ENCODE measurements at regions not wholly inside any gene's neighbourhood (a gene's known extent, or its start where the extent isn't known, plus 50 kb on each side); places are given as distances from the start of the nearest gene placed in this dataset.

DNA sequence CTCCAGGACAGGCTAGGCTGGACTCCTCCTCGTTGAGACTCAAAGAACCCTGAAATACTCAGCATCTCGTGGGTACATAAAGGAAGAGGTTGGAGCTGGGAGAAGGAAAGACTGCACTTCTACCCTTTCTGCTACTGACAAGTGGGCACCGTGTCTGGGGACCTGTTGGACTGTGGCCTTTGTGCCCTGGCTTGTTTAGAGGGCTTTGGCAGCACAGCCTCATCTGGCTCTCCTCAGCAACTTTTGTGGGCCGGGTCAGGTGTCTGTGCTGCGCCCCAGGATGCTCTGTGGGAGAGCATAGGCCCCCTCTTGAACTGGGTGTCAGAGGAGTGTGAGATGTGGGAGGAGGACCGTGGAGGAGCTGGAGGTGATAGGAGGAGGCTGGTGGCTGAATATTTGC lies 142.4 kb downstream of the FCRL5 start:
- no peak for TF ChIP-seq POLR2A (IDR thresholded peaks at IDR 0.05; ENCODE audit: low read depth, low read length)
- TF ChIP-seq, protein P1, sequence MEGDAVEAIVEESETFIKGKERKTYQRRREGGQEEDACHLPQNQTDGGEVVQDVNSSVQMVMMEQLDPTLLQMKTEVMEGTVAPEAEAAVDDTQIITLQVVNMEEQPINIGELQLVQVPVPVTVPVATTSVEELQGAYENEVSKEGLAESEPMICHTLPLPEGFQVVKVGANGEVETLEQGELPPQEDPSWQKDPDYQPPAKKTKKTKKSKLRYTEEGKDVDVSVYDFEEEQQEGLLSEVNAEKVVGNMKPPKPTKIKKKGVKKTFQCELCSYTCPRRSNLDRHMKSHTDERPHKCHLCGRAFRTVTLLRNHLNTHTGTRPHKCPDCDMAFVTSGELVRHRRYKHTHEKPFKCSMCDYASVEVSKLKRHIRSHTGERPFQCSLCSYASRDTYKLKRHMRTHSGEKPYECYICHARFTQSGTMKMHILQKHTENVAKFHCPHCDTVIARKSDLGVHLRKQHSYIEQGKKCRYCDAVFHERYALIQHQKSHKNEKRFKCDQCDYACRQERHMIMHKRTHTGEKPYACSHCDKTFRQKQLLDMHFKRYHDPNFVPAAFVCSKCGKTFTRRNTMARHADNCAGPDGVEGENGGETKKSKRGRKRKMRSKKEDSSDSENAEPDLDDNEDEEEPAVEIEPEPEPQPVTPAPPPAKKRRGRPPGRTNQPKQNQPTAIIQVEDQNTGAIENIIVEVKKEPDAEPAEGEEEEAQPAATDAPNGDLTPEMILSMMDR (IDR thresholded peaks at IDR 0.05; ENCODE audit: extremely low read depth in 1 of 2, insufficient read depth in 1 of 2, low read depth in 1 of 2, low read length in 2 of 2), result no peak
- no peak for TF ChIP-seq POLR2AphosphoS5 (IDR thresholded peaks at IDR 0.05; ENCODE audit: insufficient read depth, low read depth, low read length)
- no peak for TF ChIP-seq EZH2 (IDR thresholded peaks at IDR 0.05; ENCODE audit: borderline replicate concordance, low read depth, low read length, severe bottlenecking)
- TF ChIP-seq, protein P2, sequence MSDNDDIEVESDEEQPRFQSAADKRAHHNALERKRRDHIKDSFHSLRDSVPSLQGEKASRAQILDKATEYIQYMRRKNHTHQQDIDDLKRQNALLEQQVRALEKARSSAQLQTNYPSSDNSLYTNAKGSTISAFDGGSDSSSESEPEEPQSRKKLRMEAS (IDR thresholded peaks at IDR 0.05; ENCODE audit: insufficient read depth, insufficient read length), result no peak
- no peak for TF ChIP-seq MYC (IDR thresholded peaks at IDR 0.05; ENCODE audit: low read depth, low read length)
- TF ChIP-seq FOS (IDR thresholded peaks at IDR 0.05; ENCODE audit: borderline replicate concordance, insufficient read depth, low read length), result no peak
- TF ChIP-seq JUN (IDR thresholded peaks at IDR 0.05; ENCODE audit: borderline replicate concordance, insufficient read depth, insufficient read length, low read depth), result no peak
- no peak for TF ChIP-seq GATA2 (IDR thresholded peaks at IDR 0.05; ENCODE audit: insufficient read depth, insufficient read length, low read depth, low read length)

Measured in endothelial cell of umbilical vein (primary cell).